ENCODE measurements at regions not wholly inside any gene's neighbourhood (a gene's known extent, or its start where the extent isn't known, plus 50 kb on each side); places are given as distances from the start of the nearest gene placed in this dataset.

- Mint-ChIP-seq H3K27ac (peak overlapping the region; percentile 81), H3K4me1 (ENCODE audit: low read depth) (peaks cover 60% of the 10 kb centered on the region), H3K4me3 (no peak overlapping the region), H3K9me3 (peaks cover 2% of the 10 kb centered on the region), H3K36me3 (ENCODE audit: low read depth) (peaks cover 2% of the 10 kb centered on the region), H3K27me3 (no peaks in the 10 kb centered on the region)
- DNase-seq: peak; percentile 51
- ATAC-seq: peak; percentile 39
- CTCF ChIA-PET: interaction anchor here (1.1 to 2.4 kb wide), 3 partner anchors 9 to 113 kb away, joined by 3 to 8 read pairs (median 4); no protein-coding TSS in a partner anchor
- TF ChIP-seq CTCF (IDR thresholded peaks at IDR 0.05): no peak
- intact Hi-C loops (cut with micrococcal nuclease): no loop called here
- POLR2A ChIA-PET: interaction anchor here (0.8 to 1.8 kb wide), 10 partner anchors 7 to 534 kb away, joined by 3 to 12 read pairs (median 4); partner anchors contain the start of gene B3GALNT2
Observed at GRCh38 chr1:234970731-234971476, 157.7 kb downstream of the TOMM20 start.

DNA sequence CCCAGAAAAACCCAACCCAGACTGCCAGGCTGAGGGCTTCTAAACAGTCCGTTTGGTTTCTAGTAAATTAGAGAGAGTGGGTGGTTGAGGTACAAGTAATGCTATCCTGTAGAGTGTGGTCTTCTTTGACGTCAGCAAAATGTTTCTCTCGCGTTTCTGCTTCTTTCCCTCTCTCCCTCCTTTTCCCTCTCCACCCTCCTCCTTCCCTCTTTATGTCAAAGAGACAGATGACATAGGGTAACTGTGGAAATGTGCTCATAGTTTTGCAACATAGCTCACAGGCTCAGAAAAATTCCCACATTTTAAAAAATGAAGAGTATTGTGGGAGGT is 158.3 kb downstream of the TOMM20 start:
- POLR2A ChIA-PET: interaction anchor here (0.7 to 1.8 kb wide), 13 partner anchors 8 to 534 kb away, joined by 3 to 12 read pairs (median 3); partner anchors contain the start of gene B3GALNT2
- peaks cover 1% of the 10 kb centered on the region for H3K9me3 Mint-ChIP-seq
- H3K27me3 Mint-ChIP-seq: no peaks in the 10 kb centered on the region
- CTCF ChIA-PET: interaction anchor here (1.1 to 2.4 kb wide), 3 partner anchors 9 to 114 kb away, joined by 3 to 8 read pairs (median 4); no protein-coding TSS in a partner anchor
- intact Hi-C loops (cut with micrococcal nuclease): no loop called here
- no peak for TF ChIP-seq CTCF (IDR thresholded peaks at IDR 0.05)
- DNase-seq (no peak), ATAC-seq (peak; percentile 45)
- H3K27ac Mint-ChIP-seq: peak overlapping the region; percentile 81
- H3K4me3 Mint-ChIP-seq: no peak overlapping the region
- peaks cover 1% of the 10 kb centered on the region for H3K36me3 Mint-ChIP-seq (ENCODE audit: low read depth)
- H3K4me1 Mint-ChIP-seq (ENCODE audit: low read depth): peaks cover 55% of the 10 kb centered on the region

- intact Hi-C loops (cut with micrococcal nuclease): no loop called here
- no peak for TF ChIP-seq CTCF (IDR thresholded peaks at IDR 0.05)
- Mint-ChIP-seq H3K9me3 (no peaks in the 10 kb centered on the region), H3K4me1 (ENCODE audit: low read depth) (peaks cover 54% of the 10 kb centered on the region), H3K4me3 (no peak overlapping the region), H3K27ac (peak overlapping the region; percentile 81), H3K27me3 (no peaks in the 10 kb centered on the region), H3K36me3 (ENCODE audit: low read depth) (peaks cover 3% of the 10 kb centered on the region)
- DNase-seq: no peak
- POLR2A ChIA-PET: interaction anchor here (0.7 to 1.8 kb wide), 12 partner anchors 8 to 535 kb away, joined by 3 to 12 read pairs (median 3); partner anchors contain the start of gene B3GALNT2
- CTCF ChIA-PET: interaction anchor here (1.1 to 2.4 kb wide), 3 partner anchors 10 to 114 kb away, joined by 3 to 8 read pairs (median 4); no protein-coding TSS in a partner anchor
- ATAC-seq: peak; percentile 11
Observed at GRCh38 chr1:234969581-234970400, 158.8 kb downstream of the TOMM20 start.

DNA sequence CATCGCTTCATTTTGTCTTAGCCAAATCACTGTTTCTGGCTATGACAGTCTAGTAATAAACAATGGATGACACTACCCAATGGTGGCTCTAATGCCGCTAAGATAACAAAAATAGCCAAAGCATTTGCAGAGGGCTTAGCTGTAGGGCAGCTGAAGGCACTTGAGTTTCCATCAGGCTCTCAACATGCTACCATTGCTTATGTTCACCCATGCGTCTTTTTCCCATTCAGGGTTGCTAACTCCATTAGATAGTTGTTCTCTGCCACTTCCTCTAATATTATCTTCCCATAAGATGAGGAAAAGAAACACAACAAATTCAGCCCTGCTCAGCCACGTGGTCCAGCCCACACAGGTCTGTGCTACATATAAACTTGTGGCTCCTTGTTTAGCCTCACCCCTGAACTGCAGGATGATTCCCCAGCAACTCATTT is 159.6 kb downstream of the TOMM20 start:
- no peak for TF ChIP-seq CTCF (IDR thresholded peaks at IDR 0.05)
- no peak overlapping the region for H3K4me3 Mint-ChIP-seq
- CTCF ChIA-PET: interaction anchor here (2.4 kb wide), 1 partner anchor 11 kb away, joined by 8 read pairs; no protein-coding TSS in a partner anchor
- POLR2A ChIA-PET: interaction anchor here (0.9 to 1.4 kb wide), 3 partner anchors 11 to 20 kb away, joined by 3 to 6 read pairs (median 4); no protein-coding TSS in a partner anchor
- intact Hi-C loops (cut with micrococcal nuclease): no loop called here
- peaks cover 5% of the 10 kb centered on the region for H3K36me3 Mint-ChIP-seq (ENCODE audit: low read depth)
- H3K27ac Mint-ChIP-seq: peak overlapping the region; percentile 75
- H3K4me1 Mint-ChIP-seq (ENCODE audit: low read depth): peaks cover 59% of the 10 kb centered on the region
- no peaks in the 10 kb centered on the region for H3K9me3 Mint-ChIP-seq
- no peak for DNase-seq
- no peaks in the 10 kb centered on the region for H3K27me3 Mint-ChIP-seq
- no peak for ATAC-seq

All from activated CD8-positive, alpha-beta T cell treated with anti-CD3 and anti-CD28 coated beads for 36 hours (primary cell).